GM21447 (cell line): ENCODE measurements at regions not wholly inside any gene's neighbourhood (a gene's known extent, or its start where the extent isn't known, plus 50 kb on each side); places are given as distances from the start of the nearest gene placed in this dataset.

Experiments
- ATAC-seq: cut with Tn5 transposase; IDR thresholded peaks from one replicate; pipeline ENCODE4 v1.9.1; 2021; ENCODE audit not compliant: unreplicated experiment

GRCh38 chr2:241924069-241924908 is 54.8 kb downstream of the RTP5 start:
- no peak for ATAC-seq

GRCh38 chr2:241924909-241925250 is 55.4 kb downstream of the RTP5 start:
- no peak for ATAC-seq

GRCh38 chr2:241925277-241925676 is 55.7 kb downstream of the RTP5 start:
- no peak for ATAC-seq

- ATAC-seq, result no peak
Observed at GRCh38 chr2:241925821-241926441, 56.4 kb downstream of the RTP5 start.

GRCh38 chr2:241926541-241927311 is 57.2 kb downstream of the RTP5 start:
- ATAC-seq, result no peak

GRCh38 chr2:241929551-241930490 is 60.3 kb downstream of the RTP5 start:
- no peak for ATAC-seq

- ATAC-seq, result no peak
Observed at GRCh38 chr2:241931084-241931975, 61.8 kb downstream of the RTP5 start.

- ATAC-seq, result no peak
Observed at GRCh38 chr2:241931976-241932898, 62.7 kb downstream of the RTP5 start.

- no peak for ATAC-seq
Observed at GRCh38 chr2:241932899-241933178, 63.3 kb downstream of the RTP5 start.

- ATAC-seq, result no peak
Observed at GRCh38 chr2:241933179-241933911, 63.8 kb downstream of the RTP5 start.

GRCh38 chr2:241935314-241935713 is 65.8 kb downstream of the RTP5 start:
- no peak for ATAC-seq

GRCh38 chr2:241935774-241936173 is 66.2 kb downstream of the RTP5 start:
- no peak for ATAC-seq

- no peak for ATAC-seq
Observed at GRCh38 chr2:241936457-241937133, 67.1 kb downstream of the RTP5 start.

- no peak for ATAC-seq
Observed at GRCh38 chr2:241937297-241937696, 67.8 kb downstream of the RTP5 start.

- no peak for ATAC-seq
Observed at GRCh38 chr2:241939541-241939940, 70.0 kb downstream of the RTP5 start.

- no peak for ATAC-seq
Observed at GRCh38 chr2:241940329-241940728, 70.8 kb downstream of the RTP5 start.

- no peak for ATAC-seq
Observed at GRCh38 chr2:241941691-241942301, 72.3 kb downstream of the RTP5 start.
